ENCODE measurements at regions not wholly inside any gene's neighbourhood (a gene's known extent, or its start where the extent isn't known, plus 50 kb on each side); places are given as distances from the start of the nearest gene placed in this dataset.

- H3K9ac ChIP-seq (ENCODE audit: low read depth, low read length): no peak overlapping the region
- no peak overlapping the region for H3K4me2 ChIP-seq (ENCODE audit: insufficient read depth, low read length)
- no peak for ATAC-seq (ENCODE audit: insufficient read depth, low read depth)
- no peaks in the 10 kb centered on the region for H4K20me1 ChIP-seq (ENCODE audit: insufficient read depth, low read length)
- no peaks in the 10 kb centered on the region for H3K36me3 ChIP-seq (ENCODE audit: insufficient read depth, low read length)
- DNase-seq: no peak
- no peaks in the 10 kb centered on the region for H3K9me3 ChIP-seq (ENCODE audit: insufficient read depth, low read length, severe bottlenecking)
- no peaks in the 10 kb centered on the region for H3K79me2 ChIP-seq (ENCODE audit: insufficient read depth, low read length)
- TF ChIP-seq EZH2 (IDR thresholded peaks at IDR 0.05; ENCODE audit: borderline replicate concordance, low read depth, low read length, severe bottlenecking) (no peak), CTCF (IDR thresholded peaks at IDR 0.05; ENCODE audit: borderline replicate concordance, extremely low read depth, low read length, poor library complexity, severe bottlenecking) (no peak)
- no peak overlapping the region for H2AFZ ChIP-seq (ENCODE audit: low read depth, low read length)
- H3K4me1 ChIP-seq (ENCODE audit: insufficient read depth, low read length): no peaks in the 10 kb centered on the region
- no peak overlapping the region for H3K4me3 ChIP-seq (ENCODE audit: low read depth in 1 of 2, low read length in 2 of 2)
- no peak overlapping the region for H3K27ac ChIP-seq (ENCODE audit: low read length)
- no peaks in the 10 kb centered on the region for H3K27me3 ChIP-seq (ENCODE audit: insufficient read depth, low read length, poor library complexity)
These were observed 141.3 kb downstream of the GNAT3 start for GRCh38 chr7:80370587-80370986.

GRCh38 chr7:80369321-80369720 lies 142.5 kb downstream of the GNAT3 start:
- Histone ChIP-seq H3K9me3 (ENCODE audit: insufficient read depth, low read length, severe bottlenecking) (no peaks in the 10 kb centered on the region), H3K27me3 (ENCODE audit: insufficient read depth, low read length, poor library complexity) (no peaks in the 10 kb centered on the region), H2AFZ (ENCODE audit: low read depth, low read length) (no peak overlapping the region), H3K79me2 (ENCODE audit: insufficient read depth, low read length) (no peaks in the 10 kb centered on the region), H3K9ac (ENCODE audit: low read depth, low read length) (no peak overlapping the region), H4K20me1 (ENCODE audit: insufficient read depth, low read length) (no peaks in the 10 kb centered on the region), H3K4me1 (ENCODE audit: insufficient read depth, low read length) (no peaks in the 10 kb centered on the region), H3K4me2 (ENCODE audit: insufficient read depth, low read length) (no peak overlapping the region), H3K27ac (ENCODE audit: low read length) (no peak overlapping the region), H3K36me3 (ENCODE audit: insufficient read depth, low read length) (no peaks in the 10 kb centered on the region), H3K4me3 (ENCODE audit: low read depth in 1 of 2, low read length in 2 of 2) (no peak overlapping the region)
- ATAC-seq (ENCODE audit: insufficient read depth, low read depth): no peak
- no peak for DNase-seq
- TF ChIP-seq EZH2 (IDR thresholded peaks at IDR 0.05; ENCODE audit: borderline replicate concordance, low read depth, low read length, severe bottlenecking) (no peak), CTCF (IDR thresholded peaks at IDR 0.05; ENCODE audit: borderline replicate concordance, extremely low read depth, low read length, poor library complexity, severe bottlenecking) (no peak)

GRCh38 chr7:80362677-80363076 lies 149.2 kb downstream of the GNAT3 start:
- no peak for TF ChIP-seq EZH2 (IDR thresholded peaks at IDR 0.05; ENCODE audit: borderline replicate concordance, low read depth, low read length, severe bottlenecking)
- TF ChIP-seq CTCF (IDR thresholded peaks at IDR 0.05; ENCODE audit: borderline replicate concordance, extremely low read depth, low read length, poor library complexity, severe bottlenecking): no peak
- H2AFZ ChIP-seq (ENCODE audit: low read depth, low read length): no peak overlapping the region
- no peak overlapping the region for H3K4me3 ChIP-seq (ENCODE audit: low read depth in 1 of 2, low read length in 2 of 2)

More at GRCh38 chr7:80362677-80363076, 149.2 kb downstream of the GNAT3 start:
- no peak overlapping the region for H3K27ac ChIP-seq (ENCODE audit: low read length)
- no peaks in the 10 kb centered on the region for H3K4me1 ChIP-seq (ENCODE audit: insufficient read depth, low read length)
- ATAC-seq (ENCODE audit: insufficient read depth, low read depth) (no peak), DNase-seq (no peak)
- H3K27me3 ChIP-seq (ENCODE audit: insufficient read depth, low read length, poor library complexity): no peaks in the 10 kb centered on the region
- H3K9ac ChIP-seq (ENCODE audit: low read depth, low read length): no peak overlapping the region
- H4K20me1 ChIP-seq (ENCODE audit: insufficient read depth, low read length): no peaks in the 10 kb centered on the region
- no peaks in the 10 kb centered on the region for H3K9me3 ChIP-seq (ENCODE audit: insufficient read depth, low read length, severe bottlenecking)
- no peaks in the 10 kb centered on the region for H3K79me2 ChIP-seq (ENCODE audit: insufficient read depth, low read length)
- H3K36me3 ChIP-seq (ENCODE audit: insufficient read depth, low read length): no peaks in the 10 kb centered on the region
- H3K4me2 ChIP-seq (ENCODE audit: insufficient read depth, low read length): no peak overlapping the region
